ENCODE measurements at regions not wholly inside any gene's neighbourhood (a gene's known extent, or its start where the extent isn't known, plus 50 kb on each side); places are given as distances from the start of the nearest gene placed in this dataset.

DNA sequence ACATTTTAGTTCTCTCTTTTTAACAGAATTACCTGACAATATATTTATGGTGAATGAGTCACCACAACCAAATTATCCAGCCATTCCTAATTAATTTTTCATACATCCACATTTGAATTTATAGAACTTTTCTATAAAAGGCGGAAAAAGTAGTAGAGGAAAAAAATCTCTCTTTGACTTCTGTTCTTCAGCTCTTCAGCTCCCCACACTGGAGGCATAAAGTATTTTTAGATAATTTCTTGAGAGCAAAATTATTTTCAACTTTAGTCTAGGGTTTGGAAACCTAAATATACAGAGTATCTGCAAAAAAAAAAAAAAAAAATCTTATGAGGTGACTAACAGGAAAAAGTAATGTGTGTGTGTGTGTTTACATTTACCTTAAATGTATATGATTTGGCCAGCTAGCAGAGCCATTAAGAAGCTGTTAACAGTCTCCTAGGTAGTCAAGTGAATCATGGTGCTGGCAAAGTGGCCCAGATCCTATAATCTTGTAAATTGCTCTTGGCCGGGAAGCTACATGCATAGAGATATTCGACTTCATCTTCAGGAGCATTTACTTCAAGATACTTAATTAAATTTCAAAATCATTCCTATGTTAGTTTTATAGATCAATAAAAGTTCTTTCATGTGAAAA, 383.1 kb upstream of the STEAP1 start:
- Histone ChIP-seq H3K4me3 (IDR thresholded peaks at IDR 0.05; ENCODE audit: insufficient read depth, low read depth, low read length) (no peak overlapping the region), H4K20me1 (ENCODE audit: insufficient read depth) (no peaks in the 10 kb centered on the region), H3K27me3 (ENCODE audit: insufficient read depth, low read depth) (no peaks in the 10 kb centered on the region), H3K27ac (no peak overlapping the region), H3K4me2 (no peak overlapping the region), H3K79me2 (ENCODE audit: insufficient read depth, low read depth) (no peaks in the 10 kb centered on the region), H3K36me3 (ENCODE audit: insufficient read depth) (no peaks in the 10 kb centered on the region), H3K9ac (no peak overlapping the region), H2AFZ (ENCODE audit: low read depth) (no peak overlapping the region), H3K4me1 (ENCODE audit: low read depth, poor library complexity, severe bottlenecking) (no peaks in the 10 kb centered on the region)
- TF ChIP-seq, protein P1, sequence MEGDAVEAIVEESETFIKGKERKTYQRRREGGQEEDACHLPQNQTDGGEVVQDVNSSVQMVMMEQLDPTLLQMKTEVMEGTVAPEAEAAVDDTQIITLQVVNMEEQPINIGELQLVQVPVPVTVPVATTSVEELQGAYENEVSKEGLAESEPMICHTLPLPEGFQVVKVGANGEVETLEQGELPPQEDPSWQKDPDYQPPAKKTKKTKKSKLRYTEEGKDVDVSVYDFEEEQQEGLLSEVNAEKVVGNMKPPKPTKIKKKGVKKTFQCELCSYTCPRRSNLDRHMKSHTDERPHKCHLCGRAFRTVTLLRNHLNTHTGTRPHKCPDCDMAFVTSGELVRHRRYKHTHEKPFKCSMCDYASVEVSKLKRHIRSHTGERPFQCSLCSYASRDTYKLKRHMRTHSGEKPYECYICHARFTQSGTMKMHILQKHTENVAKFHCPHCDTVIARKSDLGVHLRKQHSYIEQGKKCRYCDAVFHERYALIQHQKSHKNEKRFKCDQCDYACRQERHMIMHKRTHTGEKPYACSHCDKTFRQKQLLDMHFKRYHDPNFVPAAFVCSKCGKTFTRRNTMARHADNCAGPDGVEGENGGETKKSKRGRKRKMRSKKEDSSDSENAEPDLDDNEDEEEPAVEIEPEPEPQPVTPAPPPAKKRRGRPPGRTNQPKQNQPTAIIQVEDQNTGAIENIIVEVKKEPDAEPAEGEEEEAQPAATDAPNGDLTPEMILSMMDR (conservative IDR thresholded peaks at IDR 0.05; ENCODE audit: low read depth, low read length): no peak

GRCh38 chr7:89772276-89772675, 382.0 kb upstream of the STEAP1 start:
- no peak overlapping the region for H3K4me3 ChIP-seq (IDR thresholded peaks at IDR 0.05; ENCODE audit: insufficient read depth, low read depth, low read length)
- H3K4me1 ChIP-seq (ENCODE audit: low read depth, poor library complexity, severe bottlenecking): no peaks in the 10 kb centered on the region
- TF ChIP-seq, protein P1 (conservative IDR thresholded peaks at IDR 0.05; ENCODE audit: low read depth, low read length): no peak
- H3K4me2 ChIP-seq: no peak overlapping the region
- H3K27me3 ChIP-seq (ENCODE audit: insufficient read depth, low read depth): no peaks in the 10 kb centered on the region
- H2AFZ ChIP-seq (ENCODE audit: low read depth): no peak overlapping the region
- no peaks in the 10 kb centered on the region for H4K20me1 ChIP-seq (ENCODE audit: insufficient read depth)
- no peaks in the 10 kb centered on the region for H3K79me2 ChIP-seq (ENCODE audit: insufficient read depth, low read depth)
- no peaks in the 10 kb centered on the region for H3K36me3 ChIP-seq (ENCODE audit: insufficient read depth)
- no peak overlapping the region for H3K27ac ChIP-seq
- no peak overlapping the region for H3K9ac ChIP-seq

DNA sequence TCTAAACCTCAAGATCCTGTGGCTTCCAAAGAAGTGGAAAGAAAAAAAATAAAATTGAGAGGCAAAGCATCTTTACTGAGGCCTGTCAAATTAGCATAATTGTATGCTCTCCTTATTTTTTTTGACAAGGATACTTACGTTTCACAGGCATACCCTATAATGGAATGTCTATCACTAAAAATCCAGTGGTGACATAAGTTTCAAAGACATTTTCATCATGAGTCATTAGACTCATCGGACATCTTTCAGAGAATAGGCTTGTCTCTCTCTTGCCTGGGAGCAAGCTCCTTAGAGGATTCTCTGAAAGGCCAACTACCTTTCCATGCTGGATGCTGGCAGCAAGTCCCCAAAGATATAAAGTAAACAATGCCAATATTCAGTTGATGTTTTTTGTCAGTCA, 380.7 kb upstream of the STEAP1 start:
- Histone ChIP-seq H3K27ac (no peak overlapping the region), H4K20me1 (ENCODE audit: insufficient read depth) (no peaks in the 10 kb centered on the region), H3K36me3 (ENCODE audit: insufficient read depth) (no peaks in the 10 kb centered on the region), H3K4me1 (ENCODE audit: low read depth, poor library complexity, severe bottlenecking) (no peaks in the 10 kb centered on the region), H3K27me3 (ENCODE audit: insufficient read depth, low read depth) (no peaks in the 10 kb centered on the region), H3K4me2 (no peak overlapping the region), H3K79me2 (ENCODE audit: insufficient read depth, low read depth) (no peaks in the 10 kb centered on the region), H2AFZ (ENCODE audit: low read depth) (no peak overlapping the region), H3K9ac (no peak overlapping the region), H3K4me3 (IDR thresholded peaks at IDR 0.05; ENCODE audit: insufficient read depth, low read depth, low read length) (no peak overlapping the region)
- TF ChIP-seq, protein P1 (conservative IDR thresholded peaks at IDR 0.05; ENCODE audit: low read depth, low read length): no peak

GRCh38 chr7:89775459-89775858, 378.8 kb upstream of the STEAP1 start:
- Histone ChIP-seq H3K9ac (no peak overlapping the region), H3K4me1 (ENCODE audit: low read depth, poor library complexity, severe bottlenecking) (no peaks in the 10 kb centered on the region), H2AFZ (ENCODE audit: low read depth) (no peak overlapping the region), H3K36me3 (ENCODE audit: insufficient read depth) (no peaks in the 10 kb centered on the region), H3K4me2 (no peak overlapping the region), H3K79me2 (ENCODE audit: insufficient read depth, low read depth) (no peaks in the 10 kb centered on the region), H3K27ac (no peak overlapping the region), H4K20me1 (ENCODE audit: insufficient read depth) (no peaks in the 10 kb centered on the region), H3K4me3 (IDR thresholded peaks at IDR 0.05; ENCODE audit: insufficient read depth, low read depth, low read length) (no peak overlapping the region), H3K27me3 (ENCODE audit: insufficient read depth, low read depth) (no peaks in the 10 kb centered on the region)
- TF ChIP-seq, protein P1 (conservative IDR thresholded peaks at IDR 0.05; ENCODE audit: low read depth, low read length): no peak
